ENCODE measurements at regions not wholly inside any gene's neighbourhood (a gene's known extent, or its start where the extent isn't known, plus 50 kb on each side); places are given as distances from the start of the nearest gene placed in this dataset. TPM values are rescaled to one million over a fixed set of nuclear protein-coding genes. Genes with fewer than 3 reads are reported as not detected.
A peak's percentile ranks its signal among the peaks of the same experiment; 100 is the strongest.

GRCh38 chr13:106619688-106620555 lies 52.0 kb upstream of the ARGLU1 start:
- no peaks in the 10 kb centered on the region; a peak in 1 of 7 replicates for H3K36me3 Mint-ChIP-seq (ENCODE audit: insufficient read depth in 1 of 3, low read depth in 3 of 3)
- no peak overlapping the region for H3K27ac Mint-ChIP-seq
- Histone ChIP-seq H2AK5ac (ENCODE audit: insufficient read length, low read length) (no peak overlapping the region), H2BK12ac (ENCODE audit: insufficient read length, low read depth, low read length) (no peak overlapping the region), H3K23me2 (ENCODE audit: insufficient read length, low read depth, low read length, poor library complexity, severe bottlenecking) (no peaks in the 10 kb centered on the region), H3K9me3 (ENCODE audit: control insufficient read depth, low read depth, low read length) (no peaks in the 10 kb centered on the region), H3K23ac (ENCODE audit: insufficient read length, low read depth, low read length) (no peak overlapping the region), H2BK15ac (ENCODE audit: low read depth, low read length) (no peak overlapping the region), H3K4ac (ENCODE audit: low read depth, low read length) (no peak overlapping the region), H2BK120ac (ENCODE audit: low read depth, low read length, poor library complexity, severe bottlenecking) (no peak overlapping the region), H3K79me2 (ENCODE audit: insufficient read depth, low read length) (no peaks in the 10 kb centered on the region), H4K8ac (replicated peaks; ENCODE audit: insufficient read length, low read depth, low read length) (no peak overlapping the region), H4K20me1 (ENCODE audit: control insufficient read depth, insufficient read depth, insufficient read length) (no peaks in the 10 kb centered on the region), H3T11ph (ENCODE audit: low read length) (no peak overlapping the region), H4K5ac (ENCODE audit: insufficient read length, low read depth, low read length) (no peak overlapping the region), H3K56ac (ENCODE audit: insufficient read length, low read depth, low read length) (no peak overlapping the region), H3K4me2 (ENCODE audit: insufficient read depth, insufficient read length, low read length) (peak overlapping the region; percentile 47), H3K9ac (ENCODE audit: extremely low read depth, insufficient read length, low read length) (no peak overlapping the region), H3K4me1 (ENCODE audit: insufficient read depth, low read length) (no peaks in the 10 kb centered on the region; the same call in 1 of the 2 replicates), H2AFZ (ENCODE audit: low read length) (no peak overlapping the region), H2BK5ac (ENCODE audit: insufficient read length, low read length) (no peak overlapping the region), H2BK20ac (ENCODE audit: low read depth, low read length, poor library complexity, severe bottlenecking) (no peak overlapping the region), H3K27ac (ENCODE audit: insufficient read length, low read depth, low read length) (no peak overlapping the region), H3K18ac (ENCODE audit: insufficient read length, low read depth, low read length) (no peak overlapping the region), H3K27me3 (ENCODE audit: insufficient read depth, low read length) (no peaks in the 10 kb centered on the region; the same call in 1 of the 2 replicates), H4K91ac (ENCODE audit: insufficient read length, low read depth, low read length) (no peak overlapping the region), H3K14ac (ENCODE audit: insufficient read depth, low read length) (no peak overlapping the region), H3K79me1 (ENCODE audit: insufficient read depth, low read depth, low read length, poor library complexity, severe bottlenecking) (no peaks in the 10 kb centered on the region)
- H3K27me3 Mint-ChIP-seq (ENCODE audit: low read depth) = 0 out of 2 replicates have a peak, but pooled peaks cover 2% of the 10 kb centered on the region
- TF ChIP-seq CTCF (conservative IDR thresholded peaks at IDR 0.05) = peak; percentile 83
- no peaks in the 10 kb centered on the region; a peak in 1 of 5 replicates for H3K9me3 Mint-ChIP-seq
- no peak overlapping the region for H3K4me3 Mint-ChIP-seq
- peaks cover 15 to 21% of the 10 kb centered on the region in 2 experiments for H3K4me1 Mint-ChIP-seq
- DNase-seq = peak; percentile 51
- no CpG with 5 or more reads among the region's 10 CpGs for WGBS (ENCODE audit: extremely low coverage, insufficient read length, low lambda C conversion rate)

Small RNA genes in the stretch of these regions (microRNA-seq; reads per million reads assigned to microRNA genes)
- gene MIR1267 (ENCODE audit: borderline microRNAs expressed) = not detected

Data from H9 (cell line).